ENCODE measurements at regions not wholly inside any gene's neighbourhood (a gene's known extent, or its start where the extent isn't known, plus 50 kb on each side); places are given as distances from the start of the nearest gene placed in this dataset.

DNA sequence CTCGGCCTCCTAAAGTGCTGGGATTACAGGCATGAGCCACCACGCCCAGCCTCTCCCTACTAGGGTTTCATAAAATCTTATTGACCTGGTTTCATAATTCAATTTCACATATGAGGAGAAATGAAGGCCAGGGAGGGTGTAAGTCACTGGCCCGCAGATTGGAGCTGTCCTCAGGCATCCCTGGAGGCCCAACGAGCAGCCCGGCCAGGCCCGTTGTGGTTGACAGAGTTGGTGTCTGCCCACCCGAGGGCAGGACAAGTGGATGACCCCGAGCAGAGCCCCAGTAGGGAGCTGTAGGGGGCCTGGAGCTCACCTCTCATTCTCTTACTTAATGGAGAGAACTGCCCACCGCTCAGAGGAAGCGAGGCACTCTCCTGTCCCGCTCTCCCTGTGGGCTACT is 78.9 kb downstream of the CPN2 start:
- Histone ChIP-seq H3K27me3 (ENCODE audit: insufficient read depth, low read length) (peaks cover 6% of the 10 kb centered on the region), H3K27ac (ENCODE audit: low read length) (no peak overlapping the region), H3K4me1 (ENCODE audit: insufficient read depth, low read length) (0 out of 2 replicates have a peak, but pooled peaks cover 5% of the 10 kb centered on the region), H3K9me3 (ENCODE audit: insufficient read depth, low read depth, low read length) (no peaks in the 10 kb centered on the region), H3K4me3 (ENCODE audit: low read length) (no peak overlapping the region), H3K9ac (ENCODE audit: low read depth, low read length) (no peak overlapping the region), H3K36me3 (ENCODE audit: insufficient read depth, low read depth, low read length) (no peaks in the 10 kb centered on the region)

DNA sequence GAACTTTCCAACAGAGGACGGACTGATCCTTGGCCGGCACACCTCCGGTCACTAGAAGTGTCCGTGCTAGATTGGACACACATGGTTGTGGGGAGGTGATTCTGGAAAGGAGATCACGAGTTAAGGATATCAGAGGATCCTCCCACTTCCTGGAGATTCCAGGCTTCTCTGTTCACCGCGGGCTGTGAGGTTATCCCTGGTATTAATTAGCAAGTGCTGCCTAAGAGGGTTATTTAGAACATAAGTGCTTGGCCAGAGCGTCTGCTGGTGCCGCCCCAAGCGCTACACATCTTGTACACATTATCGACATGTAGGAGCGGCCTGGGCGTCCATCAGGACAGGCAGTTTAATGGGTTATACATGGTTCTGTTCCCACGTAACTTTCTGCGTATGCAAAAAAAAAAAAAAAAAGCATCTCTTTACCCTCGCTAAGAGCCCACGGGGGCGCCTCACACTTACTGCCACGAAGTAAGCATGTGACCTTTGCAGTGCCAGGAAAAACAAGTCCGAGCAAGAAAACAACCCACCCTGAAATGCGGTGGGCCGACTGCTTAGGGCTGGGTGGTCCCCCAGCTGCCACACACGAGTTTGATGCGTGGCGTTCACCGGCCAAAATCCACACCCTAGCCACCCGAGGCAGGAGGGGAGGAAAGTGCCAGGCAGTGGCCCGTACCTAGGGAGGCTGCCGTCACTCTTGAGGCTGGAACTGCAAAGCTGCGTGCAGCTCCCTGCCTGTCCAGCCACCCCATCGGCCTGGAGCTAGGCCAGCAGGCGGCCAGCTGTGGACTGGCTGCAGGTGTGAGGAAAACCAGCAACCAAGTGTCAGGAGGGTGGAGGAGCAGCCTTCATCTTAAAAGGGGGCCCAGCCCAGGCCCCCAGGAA is 78.0 kb downstream of the CPN2 start:
- H3K27ac ChIP-seq (ENCODE audit: low read length) = no peak overlapping the region
- no peaks in the 10 kb centered on the region for H3K36me3 ChIP-seq (ENCODE audit: insufficient read depth, low read depth, low read length)
- H3K4me3 ChIP-seq (ENCODE audit: low read length) = no peak overlapping the region
- H3K9ac ChIP-seq (ENCODE audit: low read depth, low read length) = no peak overlapping the region
- H3K27me3 ChIP-seq (ENCODE audit: insufficient read depth, low read length) = peaks cover 6% of the 10 kb centered on the region
- no peaks in the 10 kb centered on the region for H3K9me3 ChIP-seq (ENCODE audit: insufficient read depth, low read depth, low read length)
- 0 out of 2 replicates have a peak, but pooled peaks cover 5% of the 10 kb centered on the region for H3K4me1 ChIP-seq (ENCODE audit: insufficient read depth, low read length)

DNA sequence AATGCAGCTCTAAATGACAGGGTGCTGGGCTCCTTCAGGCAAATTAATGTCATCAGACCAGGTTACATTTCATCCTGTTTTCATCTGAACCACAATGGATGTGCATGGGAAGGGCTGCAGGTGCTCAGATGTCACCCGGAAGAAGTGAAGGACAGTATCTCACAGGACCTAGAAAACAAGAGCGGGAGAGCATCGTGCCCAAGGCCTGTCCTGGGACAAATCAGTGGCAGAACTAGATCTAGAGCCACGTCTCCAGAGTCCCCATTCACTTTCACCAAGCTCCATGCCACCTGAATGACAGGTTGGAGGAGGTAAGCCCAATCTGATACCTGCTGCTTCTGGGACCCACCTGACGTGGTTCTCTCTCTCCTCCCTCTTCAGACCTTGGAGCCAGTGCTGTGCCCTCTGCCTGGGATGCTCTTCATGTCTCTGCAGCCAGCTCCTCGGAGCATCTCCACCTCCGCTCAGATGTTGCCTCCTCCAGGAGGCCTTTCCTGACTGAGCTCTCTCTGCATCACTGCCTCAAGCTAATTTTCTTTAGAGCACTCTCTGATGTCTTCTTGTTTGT is 77.3 kb downstream of the CPN2 start:
- H3K4me1 ChIP-seq (ENCODE audit: insufficient read depth, low read length) = 0 out of 2 replicates have a peak, but pooled peaks cover 5% of the 10 kb centered on the region
- H3K27ac ChIP-seq (ENCODE audit: low read length) = no peak overlapping the region
- no peak overlapping the region for H3K9ac ChIP-seq (ENCODE audit: low read depth, low read length)
- H3K4me3 ChIP-seq (ENCODE audit: low read length) = no peak overlapping the region
- no peaks in the 10 kb centered on the region for H3K36me3 ChIP-seq (ENCODE audit: insufficient read depth, low read depth, low read length)
- peaks cover 6% of the 10 kb centered on the region for H3K27me3 ChIP-seq (ENCODE audit: insufficient read depth, low read length)
- H3K9me3 ChIP-seq (ENCODE audit: insufficient read depth, low read depth, low read length) = no peaks in the 10 kb centered on the region

DNA sequence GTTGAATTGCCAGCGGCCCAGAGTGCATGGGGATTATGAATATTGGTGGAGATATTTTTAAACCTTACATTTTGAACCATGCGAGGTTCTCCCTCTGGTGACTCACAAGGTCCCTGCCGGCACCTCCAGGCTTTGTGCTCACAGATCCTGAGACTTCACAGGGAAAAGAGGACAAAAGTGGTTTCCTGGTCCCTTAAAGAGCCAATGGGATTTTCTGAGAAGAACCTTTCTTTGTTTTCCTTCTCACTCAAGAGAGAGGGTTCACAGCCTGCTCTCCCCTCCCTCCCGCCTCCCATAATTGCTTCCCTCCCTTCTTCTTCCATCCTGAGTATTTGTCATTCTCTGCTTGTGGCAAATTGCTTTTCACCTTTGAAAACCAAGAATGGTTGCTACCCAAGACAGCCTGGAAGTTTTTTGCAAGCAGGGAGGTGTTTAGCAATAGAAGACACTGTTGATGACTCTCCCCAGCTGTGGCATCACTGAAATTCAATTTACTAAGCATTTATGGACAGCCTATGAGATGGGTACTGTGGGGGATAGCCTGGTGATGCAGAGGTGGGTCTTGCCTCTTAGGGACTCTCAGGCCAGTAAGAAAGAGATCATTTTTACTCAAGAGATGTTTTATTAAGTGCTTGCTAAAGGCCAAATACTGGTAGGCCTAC is 76.6 kb downstream of the CPN2 start:
- H3K27me3 ChIP-seq (ENCODE audit: insufficient read depth, low read length) = 0 out of 2 replicates have a peak, but pooled peaks cover under 1% of the 10 kb centered on the region
- H3K4me1 ChIP-seq (ENCODE audit: insufficient read depth, low read length) = 0 out of 2 replicates have a peak, but pooled peaks cover 5% of the 10 kb centered on the region
- H3K9me3 ChIP-seq (ENCODE audit: insufficient read depth, low read depth, low read length) = no peaks in the 10 kb centered on the region
- no peak overlapping the region for H3K4me3 ChIP-seq (ENCODE audit: low read length)
- no peaks in the 10 kb centered on the region for H3K36me3 ChIP-seq (ENCODE audit: insufficient read depth, low read depth, low read length)
- H3K27ac ChIP-seq (ENCODE audit: low read length) = no peak overlapping the region
- no peak overlapping the region for H3K9ac ChIP-seq (ENCODE audit: low read depth, low read length)

DNA sequence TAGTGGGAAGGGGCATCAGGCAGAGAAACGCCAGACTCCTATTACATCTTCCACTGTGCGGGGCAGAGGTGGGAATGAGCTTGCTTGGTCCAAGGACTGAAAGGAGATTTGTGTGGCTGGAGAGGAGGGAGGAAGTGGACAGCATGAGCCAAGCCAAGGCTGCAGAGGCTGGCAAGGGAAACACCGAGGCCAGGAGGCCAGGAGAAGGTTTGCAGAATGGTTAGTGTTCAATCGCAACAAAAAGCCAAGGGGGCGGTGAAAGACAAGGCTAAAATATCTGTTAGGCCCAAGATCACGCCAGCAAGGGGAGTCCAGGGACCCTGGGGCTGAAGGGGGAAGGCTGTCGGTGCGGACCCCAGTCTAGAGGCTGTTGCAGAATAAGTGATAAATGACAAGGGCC is 75.8 kb downstream of the CPN2 start:
- 0 out of 2 replicates have a peak, but pooled peaks cover 5% of the 10 kb centered on the region for H3K4me1 ChIP-seq (ENCODE audit: insufficient read depth, low read length)
- H3K9ac ChIP-seq (ENCODE audit: low read depth, low read length) = no peak overlapping the region
- no peaks in the 10 kb centered on the region for H3K36me3 ChIP-seq (ENCODE audit: insufficient read depth, low read depth, low read length)
- no peaks in the 10 kb centered on the region for H3K9me3 ChIP-seq (ENCODE audit: insufficient read depth, low read depth, low read length)
- H3K27me3 ChIP-seq (ENCODE audit: insufficient read depth, low read length) = 0 out of 2 replicates have a peak, but pooled peaks cover 4% of the 10 kb centered on the region
- no peak overlapping the region for H3K4me3 ChIP-seq (ENCODE audit: low read length)
- no peak overlapping the region for H3K27ac ChIP-seq (ENCODE audit: low read length)

DNA sequence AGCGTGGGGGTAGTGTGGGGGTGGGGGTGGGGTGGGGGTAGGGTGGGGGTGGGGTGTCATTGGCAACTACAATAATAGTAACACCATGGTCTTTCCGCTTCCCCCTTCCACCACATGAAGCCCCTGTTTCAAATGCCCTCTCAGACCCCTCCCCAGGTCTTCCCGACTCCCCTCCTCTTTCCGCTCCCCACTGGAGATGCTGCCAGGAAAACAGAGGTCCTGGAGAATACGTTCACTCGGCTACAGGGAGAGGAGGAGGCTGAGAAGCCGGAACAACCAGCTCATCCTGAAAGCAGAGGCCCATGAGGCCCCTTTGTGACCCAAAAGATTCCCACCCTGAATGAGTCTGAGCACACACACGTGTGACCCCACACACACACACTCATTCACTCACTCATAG is 75.4 kb downstream of the CPN2 start:
- Histone ChIP-seq H3K9ac (ENCODE audit: low read depth, low read length) (no peak overlapping the region), H3K4me3 (ENCODE audit: low read length) (no peak overlapping the region), H3K9me3 (ENCODE audit: insufficient read depth, low read depth, low read length) (no peaks in the 10 kb centered on the region), H3K27me3 (ENCODE audit: insufficient read depth, low read length) (peaks cover 4% of the 10 kb centered on the region; the same call in 1 of the 2 replicates), H3K36me3 (ENCODE audit: insufficient read depth, low read depth, low read length) (no peaks in the 10 kb centered on the region), H3K27ac (ENCODE audit: low read length) (no peak overlapping the region), H3K4me1 (ENCODE audit: insufficient read depth, low read length) (0 out of 2 replicates have a peak, but pooled peaks cover 5% of the 10 kb centered on the region)

DNA sequence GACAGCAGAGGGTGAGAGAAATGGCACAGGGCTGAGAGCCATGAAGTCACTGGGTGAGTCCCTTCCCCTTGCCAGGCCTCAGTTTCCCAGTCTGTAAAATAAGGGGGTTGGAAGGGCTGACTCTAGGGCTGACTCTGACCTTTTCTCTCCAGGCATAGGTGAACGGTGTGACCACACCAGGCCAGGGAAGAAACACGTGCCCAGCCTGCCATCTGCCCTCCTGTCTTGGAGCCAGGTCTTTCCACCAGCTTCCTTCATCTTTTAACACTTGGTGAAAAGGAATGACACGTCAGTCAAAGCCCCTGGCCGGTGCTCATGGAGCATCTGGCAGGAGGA is 74.4 kb downstream of the CPN2 start:
- H3K9me3 ChIP-seq (ENCODE audit: insufficient read depth, low read depth, low read length) = no peaks in the 10 kb centered on the region
- H3K4me1 ChIP-seq (ENCODE audit: insufficient read depth, low read length) = 0 out of 2 replicates have a peak, but pooled peaks cover 5% of the 10 kb centered on the region
- H3K4me3 ChIP-seq (ENCODE audit: low read length) = no peak overlapping the region
- no peak overlapping the region for H3K9ac ChIP-seq (ENCODE audit: low read depth, low read length)
- no peaks in the 10 kb centered on the region for H3K36me3 ChIP-seq (ENCODE audit: insufficient read depth, low read depth, low read length)
- H3K27ac ChIP-seq (ENCODE audit: low read length) = no peak overlapping the region
- peaks cover 4% of the 10 kb centered on the region; the same call in 1 of the 2 replicates for H3K27me3 ChIP-seq (ENCODE audit: insufficient read depth, low read length)

DNA sequence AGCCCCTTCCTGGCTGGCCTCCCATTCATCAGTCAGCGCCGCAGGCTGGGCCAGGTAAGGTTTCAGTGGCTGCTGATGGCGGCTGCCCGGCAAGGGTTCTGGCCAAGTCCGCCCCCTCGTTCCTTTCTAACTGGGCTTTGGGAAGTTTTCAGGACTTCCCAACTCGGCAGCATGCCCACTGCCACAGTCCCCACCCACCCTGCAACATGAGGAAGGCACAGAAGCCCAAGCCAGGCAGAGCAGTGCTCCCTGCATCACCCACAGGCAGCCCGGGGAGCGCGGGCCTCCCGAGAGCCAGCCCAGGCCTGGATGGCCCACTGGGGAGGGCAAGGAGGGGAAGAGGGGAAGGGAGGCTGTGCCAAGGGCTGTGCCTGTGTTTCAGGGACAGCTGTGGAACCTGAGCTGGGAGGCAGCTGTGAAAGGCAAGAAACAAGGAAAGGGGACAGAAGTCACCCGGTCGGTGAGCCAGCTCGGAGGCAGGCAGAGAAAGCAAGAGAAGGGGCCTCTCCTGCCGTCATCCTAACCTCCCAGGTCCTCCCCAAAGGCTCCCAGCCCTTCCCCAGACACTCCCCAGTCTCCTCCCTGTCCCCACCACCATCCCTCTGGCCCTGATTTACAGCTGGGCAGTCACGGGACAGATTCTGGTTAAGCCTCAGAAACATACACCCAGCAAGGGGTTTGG is 73.9 kb downstream of the CPN2 start:
- Histone ChIP-seq H3K36me3 (ENCODE audit: insufficient read depth, low read depth, low read length) (no peaks in the 10 kb centered on the region), H3K9ac (ENCODE audit: low read depth, low read length) (no peak overlapping the region), H3K27me3 (ENCODE audit: insufficient read depth, low read length) (peaks cover 4% of the 10 kb centered on the region; the same call in 1 of the 2 replicates), H3K9me3 (ENCODE audit: insufficient read depth, low read depth, low read length) (no peaks in the 10 kb centered on the region), H3K4me3 (ENCODE audit: low read length) (no peak overlapping the region), H3K27ac (ENCODE audit: low read length) (peak overlapping the region; percentile 34), H3K4me1 (ENCODE audit: insufficient read depth, low read length) (0 out of 2 replicates have a peak, but pooled peaks cover 5% of the 10 kb centered on the region)

DNA sequence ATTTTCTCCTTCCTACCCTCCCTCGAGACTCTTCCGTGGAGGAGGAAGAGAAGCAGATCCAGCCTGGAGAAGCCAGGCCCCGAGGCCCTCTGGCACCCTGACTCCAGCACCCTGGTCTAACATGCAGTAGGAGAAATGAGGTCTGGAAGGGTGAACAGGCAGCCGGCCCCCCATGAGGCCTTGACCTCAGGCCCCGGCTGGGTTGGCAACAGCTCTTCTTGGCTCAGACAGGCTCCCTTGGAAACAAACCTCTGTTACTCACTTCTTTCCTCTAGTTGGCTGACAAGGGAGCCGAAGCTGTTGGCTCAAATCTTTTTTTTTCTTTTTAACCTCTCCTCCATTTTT is 73.4 kb downstream of the CPN2 start:
- Histone ChIP-seq H3K36me3 (ENCODE audit: insufficient read depth, low read depth, low read length) (no peaks in the 10 kb centered on the region), H3K4me1 (ENCODE audit: insufficient read depth, low read length) (0 out of 2 replicates have a peak, but pooled peaks cover 5% of the 10 kb centered on the region), H3K4me3 (ENCODE audit: low read length) (no peak overlapping the region), H3K9ac (ENCODE audit: low read depth, low read length) (no peak overlapping the region), H3K27ac (ENCODE audit: low read length) (no peak overlapping the region), H3K9me3 (ENCODE audit: insufficient read depth, low read depth, low read length) (no peaks in the 10 kb centered on the region), H3K27me3 (ENCODE audit: insufficient read depth, low read length) (peaks cover 4% of the 10 kb centered on the region; the same call in 1 of the 2 replicates)

DNA sequence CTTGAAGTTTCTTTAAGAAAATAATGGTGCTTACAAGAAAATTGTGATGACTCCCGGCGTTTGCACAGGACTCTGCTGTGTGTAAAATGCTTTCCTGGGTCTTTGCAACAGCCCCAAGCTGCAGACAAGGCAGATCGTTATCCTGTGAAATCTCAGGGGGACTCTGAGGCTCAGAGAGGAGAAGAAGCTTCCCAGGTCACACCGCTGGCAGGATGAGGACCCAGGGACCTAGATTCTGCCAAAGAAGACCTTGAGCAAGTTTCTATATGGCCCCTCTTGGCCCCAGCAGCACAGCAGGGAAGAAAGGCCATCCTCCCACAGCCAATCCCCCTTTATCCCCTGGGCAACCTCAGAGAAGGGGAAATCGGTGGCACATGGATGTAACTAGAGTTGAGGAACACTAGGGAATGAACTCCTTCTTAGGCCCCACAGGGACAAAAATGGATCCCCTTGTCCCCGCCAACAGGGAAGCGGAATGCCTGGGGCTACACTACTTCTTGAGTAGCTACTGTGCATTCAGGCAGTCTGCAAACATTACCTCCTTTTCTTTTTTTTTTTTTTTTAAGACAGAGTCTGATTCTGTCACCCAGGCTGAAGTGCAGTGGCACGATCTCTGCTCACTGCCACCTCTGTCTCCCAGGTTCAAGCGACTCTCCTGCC is 72.8 kb downstream of the CPN2 start:
- Histone ChIP-seq H3K27me3 (ENCODE audit: insufficient read depth, low read length) (peaks cover 4% of the 10 kb centered on the region; the same call in 1 of the 2 replicates), H3K9me3 (ENCODE audit: insufficient read depth, low read depth, low read length) (no peaks in the 10 kb centered on the region), H3K9ac (ENCODE audit: low read depth, low read length) (no peak overlapping the region), H3K4me1 (ENCODE audit: insufficient read depth, low read length) (0 out of 2 replicates have a peak, but pooled peaks cover 5% of the 10 kb centered on the region), H3K4me3 (ENCODE audit: low read length) (no peak overlapping the region), H3K36me3 (ENCODE audit: insufficient read depth, low read depth, low read length) (no peaks in the 10 kb centered on the region), H3K27ac (ENCODE audit: low read length) (no peak overlapping the region)

DNA sequence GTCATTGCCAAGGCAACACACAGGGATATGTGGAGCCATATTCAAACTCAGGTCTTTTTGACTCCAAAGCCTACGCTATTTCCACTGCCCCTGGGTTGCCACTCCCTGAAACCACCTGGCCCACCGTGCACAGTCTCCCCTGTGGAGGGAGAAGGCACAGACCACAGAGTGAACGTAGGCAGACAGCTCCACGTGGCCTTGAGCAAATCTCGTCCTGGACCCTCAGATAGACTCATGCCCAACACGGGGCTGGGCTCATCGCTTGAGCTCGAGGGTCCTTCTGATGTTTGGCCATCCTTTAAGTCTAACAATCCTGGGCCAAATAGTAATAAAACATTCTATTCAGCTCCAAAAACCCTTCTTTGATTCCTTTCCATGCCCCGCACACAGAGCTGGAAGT is 72.0 kb downstream of the CPN2 start:
- H3K36me3 ChIP-seq (ENCODE audit: insufficient read depth, low read depth, low read length) = no peaks in the 10 kb centered on the region
- H3K27me3 ChIP-seq (ENCODE audit: insufficient read depth, low read length) = peaks cover 11% of the 10 kb centered on the region; the same call in 1 of the 2 replicates
- H3K27ac ChIP-seq (ENCODE audit: low read length) = no peak overlapping the region
- H3K4me3 ChIP-seq (ENCODE audit: low read length) = no peak overlapping the region
- H3K9ac ChIP-seq (ENCODE audit: low read depth, low read length) = no peak overlapping the region
- H3K4me1 ChIP-seq (ENCODE audit: insufficient read depth, low read length) = 0 out of 2 replicates have a peak, but pooled peaks cover 5% of the 10 kb centered on the region
- H3K9me3 ChIP-seq (ENCODE audit: insufficient read depth, low read depth, low read length) = no peaks in the 10 kb centered on the region
